ENCODE measurements at regions not wholly inside any gene's neighbourhood (a gene's known extent, or its start where the extent isn't known, plus 50 kb on each side); places are given as distances from the start of the nearest gene placed in this dataset.

DNA sequence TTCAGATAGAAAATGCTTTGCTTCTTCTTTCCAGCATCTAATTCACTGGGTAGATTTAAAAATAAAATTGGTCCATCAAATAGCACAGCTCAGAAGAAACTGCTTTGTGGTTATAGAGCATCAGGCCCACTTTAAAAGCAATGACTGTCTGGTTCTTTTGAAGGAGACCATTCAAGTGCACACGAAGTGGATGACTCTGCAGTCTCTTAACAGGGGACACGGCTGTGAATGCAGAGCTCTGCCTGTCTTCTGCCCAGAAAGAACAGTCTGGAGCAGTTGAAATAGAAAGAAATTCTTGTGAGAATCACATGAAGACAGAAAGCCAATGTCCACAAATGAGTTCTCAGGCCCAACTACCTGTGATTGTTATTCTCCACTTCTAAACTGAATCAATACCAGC lies 138.7 kb upstream of the PLEKHA5 start:
- POLR2A ChIA-PET = no interaction called here
- no peak for TF ChIP-seq CTCF (IDR thresholded peaks at IDR 0.05; ENCODE audit: control extremely low read depth, extremely low read depth, low read depth, missing control alignments)
- DNase-seq (ENCODE audit: extremely low spot score) = no peak
- CTCF ChIA-PET = no interaction called here

DNA sequence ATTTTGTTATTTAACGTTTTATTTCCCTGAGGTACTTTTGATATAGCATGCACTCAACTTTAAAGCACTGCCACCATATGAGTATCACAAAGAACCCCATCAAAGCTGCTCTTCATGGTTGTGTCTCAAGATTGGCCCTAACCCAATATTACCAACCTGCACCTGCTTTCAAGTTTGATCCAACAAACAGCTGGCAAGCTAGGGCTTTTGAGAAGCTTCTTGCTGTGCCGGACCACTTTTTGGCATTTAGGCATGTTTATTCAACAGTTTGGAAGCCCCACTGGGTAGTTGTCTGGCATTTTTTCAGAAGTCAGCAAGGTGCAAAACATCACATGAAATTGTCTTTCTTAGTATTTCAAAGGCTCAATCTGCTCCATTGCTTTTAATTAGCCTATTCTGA lies 137.2 kb upstream of the PLEKHA5 start:
- CTCF ChIA-PET = interaction anchor here (1.5 to 2.5 kb wide), 2 partner anchors 9 to 14 kb away, joined by 3 to 7 read pairs; no protein-coding TSS in a partner anchor
- no peak for DNase-seq (ENCODE audit: extremely low spot score)
- POLR2A ChIA-PET = no interaction called here
- TF ChIP-seq CTCF (IDR thresholded peaks at IDR 0.05; ENCODE audit: control extremely low read depth, extremely low read depth, low read depth, missing control alignments) = no peak

- DNase-seq (ENCODE audit: extremely low spot score) = no peak
- CTCF ChIA-PET = interaction anchor here (1.0 to 1.3 kb wide), 2 partner anchors 12 to 20 kb away, joined by 3 read pairs; no protein-coding TSS in a partner anchor
- POLR2A ChIA-PET = no interaction called here
- TF ChIP-seq CTCF (IDR thresholded peaks at IDR 0.05; ENCODE audit: control extremely low read depth, extremely low read depth, low read depth, missing control alignments) = no peak
Observed at GRCh38 chr12:18998343-18999261, 130.9 kb upstream of the PLEKHA5 start.

DNA sequence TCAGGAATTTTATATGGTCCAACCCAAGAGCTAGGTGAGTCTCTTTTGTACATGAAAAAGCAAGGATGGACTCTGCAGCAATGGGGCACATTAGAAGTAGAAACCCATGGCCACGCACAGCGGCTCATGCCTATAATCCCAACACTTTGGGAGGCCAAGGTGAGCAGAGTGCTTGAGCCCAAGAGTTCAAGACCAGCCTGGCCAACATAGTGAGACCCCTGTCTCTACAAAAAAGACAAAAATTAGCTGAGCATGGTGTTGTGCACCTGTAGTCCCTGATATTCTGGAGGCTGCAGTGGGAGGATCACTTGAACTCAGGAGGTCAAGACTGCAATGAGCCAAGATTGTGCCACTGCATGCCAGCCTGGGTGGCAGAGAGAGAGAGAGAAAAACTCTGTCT lies 128.7 kb upstream of the PLEKHA5 start:
- POLR2A ChIA-PET = no interaction called here
- CTCF ChIA-PET = no interaction called here

DNA sequence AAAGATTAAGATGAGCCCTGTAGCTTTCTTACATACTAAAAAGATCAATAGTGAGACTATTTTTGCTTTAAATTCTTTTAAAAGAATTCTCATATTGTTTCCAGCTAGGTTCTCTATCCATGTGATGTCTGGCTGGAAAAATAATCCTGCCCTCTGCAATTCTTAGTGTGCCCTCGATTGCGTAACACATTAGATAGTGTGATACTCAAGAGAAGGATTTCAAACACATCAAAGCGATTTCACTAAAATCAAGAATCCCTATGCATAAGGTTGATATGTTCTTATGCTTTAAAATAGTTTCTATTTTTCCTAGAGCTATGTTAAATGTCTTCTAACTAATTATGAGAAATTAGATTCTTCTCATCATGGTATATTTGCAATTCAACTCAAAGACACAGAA lies 127.3 kb upstream of the PLEKHA5 start:
- DNase-seq (ENCODE audit: extremely low spot score) = no peak
- CTCF ChIA-PET = interaction anchor here (0.7 to 1.8 kb wide), 3 partner anchors 11 to 93 kb away, joined by 3 to 5 read pairs (median 3); no protein-coding TSS in a partner anchor
- POLR2A ChIA-PET = no interaction called here
- TF ChIP-seq CTCF (IDR thresholded peaks at IDR 0.05; ENCODE audit: control extremely low read depth, extremely low read depth, low read depth, missing control alignments) = no peak

More for the DNA sequence above, 128.7 kb upstream of the PLEKHA5 start:
- no peak for DNase-seq (ENCODE audit: extremely low spot score)
- TF ChIP-seq CTCF (IDR thresholded peaks at IDR 0.05; ENCODE audit: control extremely low read depth, extremely low read depth, low read depth, missing control alignments) = no peak

DNA sequence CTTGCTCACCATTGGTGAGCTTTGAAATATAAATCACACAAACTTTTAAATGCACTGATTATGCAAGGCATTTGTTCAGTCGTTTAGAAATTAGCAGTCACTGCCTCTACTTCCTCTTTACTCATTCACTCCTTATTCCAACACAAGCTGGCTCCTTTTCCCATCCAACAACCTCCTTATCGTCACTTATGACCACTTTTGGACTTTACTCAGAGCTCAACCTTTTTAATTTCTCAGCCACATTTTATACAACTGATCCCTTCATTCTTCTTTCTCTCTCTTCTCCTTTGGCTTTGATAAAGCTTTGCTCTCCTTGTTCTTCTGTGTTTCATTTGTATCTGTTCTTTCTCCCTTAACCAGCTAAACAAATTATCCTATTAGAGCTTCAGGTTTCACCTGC lies 126.4 kb upstream of the PLEKHA5 start:
- ChIA-PET CTCF (interaction anchor here (1.1 to 1.8 kb wide), 2 partner anchors 10 to 22 kb away, joined by 4 to 5 read pairs; no protein-coding TSS in a partner anchor), POLR2A (no interaction called here)
- TF ChIP-seq CTCF (IDR thresholded peaks at IDR 0.05; ENCODE audit: control extremely low read depth, extremely low read depth, low read depth, missing control alignments) = no peak
- no peak for DNase-seq (ENCODE audit: extremely low spot score)
